HepG2 (cell line): ENCODE measurements at regions not wholly inside any gene's neighbourhood (a gene's known extent, or its start where the extent isn't known, plus 50 kb on each side); places are given as distances from the start of the nearest gene placed in this dataset.

Experiments used
- ATAC-seq: fragments of 200-7000 bp; cut with Tn5 transposase; 3 replicates; pipeline ENCODE4 v1.9.1; 2020; ENCODE audit warnings: mild to moderate bottlenecking, moderate library complexity
- BruUV-seq: library from RNA; stranded (reverse); fragments of 400-500 nt; replicated peaks from 2 replicates; lab custom pipeline; 2021; lab: Mats Ljungman, UMichigan
- CTCF ChIA-PET: fragments of 300-600 bp; formaldehyde crosslinking; extraction: SDS; loops from one replicate; lab custom pipeline; 2021; ENCODE audit warnings: low total read pairs, inconsistent platforms, low intra/inter-chr PET ratio; lab: Yijun Ruan, JAX
- POLR2A ChIA-PET: fragments of 350-600 bp; sonication (Branson Sonifier 250); formaldehyde crosslinking; loops from one replicate; lab custom pipeline; 2020; ENCODE audit warnings: antibody characterized with exemption, inconsistent platforms; lab: Yijun Ruan, JAX
- DNase-seq: peaks from one replicate; pipeline ENCODE4 v3.0.0-alpha.2; 2015; ENCODE audit warnings: low spot score
- FAIRE-seq: peaks from 3 replicates; lab custom pipeline; 2011; peaks lifted over from hg19 to GRCh38; lab: Jason Lieb, UNC
- H2AFZ ChIP-seq: one replicate; pipeline ENCODE4 v1.6.1; 2011; ENCODE audit warnings: low read length, inconsistent platforms
- H3K27ac ChIP-seq: fragments of 300-600 bp; 3 replicates; pipeline ENCODE4 v1.8.0; 2011; ENCODE audit warnings: mixed run types, mild to moderate bottlenecking, mixed read lengths, low read length, inconsistent platforms; ENCODE audit not compliant: insufficient read depth; ENCODE audit errors: extremely low read length
- H3K27me3 ChIP-seq, 2 experiments: fragments of 200-600 bp in 1 of 2; 2 replicates in 1 of 2; 3 replicates in 1 of 2; pipeline versions ENCODE4 v1.6.0 to v1.8.0; 2011; ENCODE audit warnings: low read length in 2 of 2, mild to moderate bottlenecking in 2 of 2, moderate library complexity in 2 of 2, inconsistent platforms in 1 of 2; ENCODE audit not compliant: insufficient read depth in 2 of 2, control insufficient read depth in 1 of 2
- H3K36me3 ChIP-seq, 2 experiments: fragments of 200-600 bp in 1 of 2; replicated peaks in 1 of 2; 2 replicates in 1 of 2; 3 replicates in 1 of 2; pipeline versions ENCODE4 v1.5.1 to v1.8.0; 2011; ENCODE audit warnings: low read length in 2 of 2, inconsistent platforms in 1 of 2; ENCODE audit not compliant: insufficient read depth in 2 of 2, control insufficient read depth in 1 of 2
- H3K4me1 ChIP-seq: 2 replicates; pipeline ENCODE4 v1.5.1; 2012; ENCODE audit warnings: low read length, inconsistent platforms; ENCODE audit not compliant: insufficient read depth
- H3K4me2 ChIP-seq: 2 replicates; pipeline ENCODE4 v1.6.0; 2011; ENCODE audit warnings: low read depth, low read length, inconsistent platforms
- H3K4me3 ChIP-seq, 3 experiments: fragments of 200-600 bp in 1 of 3; sonication (generic), shearing (Covaris generic) in 1 of 3; replicated peaks in 1 of 3; 2 replicates each; pipeline ENCODE4 v1.5.1; 2011 to 2016; ENCODE audit warnings: low read length in 3 of 3, inconsistent platforms in 2 of 3, low read depth in 2 of 3, mild to moderate bottlenecking in 2 of 3, control low read depth in 1 of 3, mixed read lengths in 1 of 3; ENCODE audit not compliant: insufficient read depth in 1 of 3
- H3K79me2 ChIP-seq: one replicate; pipeline ENCODE4 v1.6.1; 2011; ENCODE audit warnings: low read length, inconsistent platforms; ENCODE audit not compliant: insufficient read depth
- H3K9ac ChIP-seq: 2 replicates; pipeline ENCODE4 v1.6.0; 2011; ENCODE audit warnings: mild to moderate bottlenecking, low read depth, low read length, inconsistent platforms; ENCODE audit not compliant: insufficient read depth
- H3K9me3 ChIP-seq: 2 replicates; pipeline ENCODE4 v1.5.1; 2012; ENCODE audit warnings: mild to moderate bottlenecking, low read length
- H4K20me1 ChIP-seq: 2 replicates; pipeline ENCODE4 v1.6.0; 2011; ENCODE audit warnings: inconsistent platforms, mild to moderate bottlenecking, low read length, moderate library complexity; ENCODE audit not compliant: insufficient read depth
- CBX2 ChIP-seq, 2 experiments: fragments of 200-600 bp in 1 of 2; sonication (generic); formaldehyde crosslinking in 1 of 2; IDR thresholded peaks; 2 replicates each; pipeline versions ENCODE4 v1.7.0 to v1.8.1; 2018 to 2022; ENCODE audit warnings: low read depth in 2 of 2, low read length in 1 of 2, mild to moderate bottlenecking in 1 of 2, missing genetic modification reagents in 1 of 2
- DPF2 ChIP-seq: sonication (generic); formaldehyde crosslinking; IDR thresholded peaks from 2 replicates; pipeline ENCODE4 v1.4.0; 2020; ENCODE audit warnings: mild to moderate bottlenecking, low read depth, missing genetic modification reagents, borderline replicate concordance
- FOXJ3 ChIP-seq: sonication (generic); formaldehyde crosslinking; IDR thresholded peaks from 2 replicates; pipeline ENCODE4 v1.4.0; 2020; ENCODE audit warnings: missing genetic modification reagents, mild to moderate bottlenecking, borderline replicate concordance
- MTA3 ChIP-seq: sonication (generic); formaldehyde crosslinking; IDR thresholded peaks from 2 replicates; pipeline ENCODE4 v1.4.0; 2020; ENCODE audit warnings: missing genetic modification reagents
- TIGD3 ChIP-seq: sonication (generic); formaldehyde crosslinking; IDR thresholded peaks from 2 replicates; pipeline ENCODE4 v1.5.1; 2020; ENCODE audit warnings: mild to moderate bottlenecking, missing genetic modification reagents, borderline replicate concordance
- ZBTB2 ChIP-seq: sonication (generic); formaldehyde crosslinking; IDR thresholded peaks from 2 replicates; pipeline ENCODE4 v1.8.0; 2022; ENCODE audit warnings: low read depth, missing genetic modification reagents
- ZNF280B ChIP-seq: sonication (generic); formaldehyde crosslinking; IDR thresholded peaks from 2 replicates; pipeline ENCODE4 v1.5.0; 2020; ENCODE audit warnings: missing genetic modification reagents, mild to moderate bottlenecking, borderline replicate concordance
- ZNF354B ChIP-seq: sonication (generic); formaldehyde crosslinking; IDR thresholded peaks from 2 replicates; pipeline ENCODE4 v1.8.0; 2022; ENCODE audit warnings: mild to moderate bottlenecking, missing genetic modification reagents
- ZNF616 ChIP-seq: sonication (generic); formaldehyde crosslinking; IDR thresholded peaks from 2 replicates; pipeline ENCODE4 v1.5.0; 2020; ENCODE audit warnings: low read depth, mild to moderate bottlenecking, missing genetic modification reagents
- ZNF781 ChIP-seq: sonication (generic); formaldehyde crosslinking; IDR thresholded peaks from 2 replicates; pipeline ENCODE4 v1.5.1; 2020; ENCODE audit warnings: borderline replicate concordance, mild to moderate bottlenecking, missing genetic modification reagents; ENCODE audit errors: not compliant biosample characterization
- WGBS: methylation state at CpG from one replicate; pipeline ENCODE4 v1.1.6; 2017; ENCODE audit warnings: low lambda C conversion rate; 5-methylcytosine and 5-hydroxymethylcytosine counted together
- in situ Hi-C: cut with HindIII; loops from 2 replicates; pipeline ENCODE4 v1.10.0; 2017; ENCODE audit warnings: low pct_unique_long_range_greater_than_20kb; ENCODE audit not compliant: extremely low pct_ligation_motif_present
- intact Hi-C: fragments of 100-400 bp; cut with micrococcal nuclease; formaldehyde crosslinking; loops from one replicate; pipeline ENCODE4 v1.10.0; 2022; ENCODE audit not compliant: unreplicated experiment
- TF ChIP-seq, protein P1 (sequence below): sonication (generic); formaldehyde crosslinking; conservative IDR thresholded peaks from 2 replicates; pipeline ENCODE4 v1.4.0; 2020; ENCODE audit warnings: mild to moderate bottlenecking, missing genetic modification reagents, moderate library complexity
- TF ChIP-seq, protein P2 (sequence below): sonication (generic); formaldehyde crosslinking; IDR thresholded peaks from 2 replicates; pipeline ENCODE4 v1.4.0; 2020; ENCODE audit warnings: mild to moderate bottlenecking, missing genetic modification reagents
- TF ChIP-seq, protein P3 (sequence below): sonication (generic); formaldehyde crosslinking; IDR thresholded peaks from 2 replicates; pipeline ENCODE4 v1.5.1; 2020; ENCODE audit warnings: missing genetic modification reagents, mild to moderate bottlenecking, borderline replicate concordance

- DNase-seq: no peak
- no peak overlapping the region for H2AFZ ChIP-seq
- BruUV-seq: no TSS peak
- no peaks in the 10 kb centered on the region for H3K9me3 ChIP-seq
- ATAC-seq: no peak
- H3K27me3 ChIP-seq: no peaks in the 10 kb centered on the region
- ChIA-PET CTCF (no interaction called here), POLR2A (no interaction called here)
- in situ Hi-C loops (no loop called here), intact Hi-C loops (no loop called here)
- H3K4me2 ChIP-seq: no peak overlapping the region
- no peak overlapping the region for H3K4me3 ChIP-seq
- 83% methylated on average over 1 of the region's 2 CpGs for WGBS
- H4K20me1 ChIP-seq: no peaks in the 10 kb centered on the region
- no peak overlapping the region for H3K27ac ChIP-seq
- FAIRE-seq: no peak
- no peaks in the 10 kb centered on the region for H3K4me1 ChIP-seq
- no peaks in the 10 kb centered on the region for H3K36me3 ChIP-seq
- H3K79me2 ChIP-seq: no peaks in the 10 kb centered on the region
- H3K9ac ChIP-seq: no peak overlapping the region
- TF ChIP-seq ZBTB2 (CRISPR knock-in tag): no peak
- TF ChIP-seq, protein P1, sequence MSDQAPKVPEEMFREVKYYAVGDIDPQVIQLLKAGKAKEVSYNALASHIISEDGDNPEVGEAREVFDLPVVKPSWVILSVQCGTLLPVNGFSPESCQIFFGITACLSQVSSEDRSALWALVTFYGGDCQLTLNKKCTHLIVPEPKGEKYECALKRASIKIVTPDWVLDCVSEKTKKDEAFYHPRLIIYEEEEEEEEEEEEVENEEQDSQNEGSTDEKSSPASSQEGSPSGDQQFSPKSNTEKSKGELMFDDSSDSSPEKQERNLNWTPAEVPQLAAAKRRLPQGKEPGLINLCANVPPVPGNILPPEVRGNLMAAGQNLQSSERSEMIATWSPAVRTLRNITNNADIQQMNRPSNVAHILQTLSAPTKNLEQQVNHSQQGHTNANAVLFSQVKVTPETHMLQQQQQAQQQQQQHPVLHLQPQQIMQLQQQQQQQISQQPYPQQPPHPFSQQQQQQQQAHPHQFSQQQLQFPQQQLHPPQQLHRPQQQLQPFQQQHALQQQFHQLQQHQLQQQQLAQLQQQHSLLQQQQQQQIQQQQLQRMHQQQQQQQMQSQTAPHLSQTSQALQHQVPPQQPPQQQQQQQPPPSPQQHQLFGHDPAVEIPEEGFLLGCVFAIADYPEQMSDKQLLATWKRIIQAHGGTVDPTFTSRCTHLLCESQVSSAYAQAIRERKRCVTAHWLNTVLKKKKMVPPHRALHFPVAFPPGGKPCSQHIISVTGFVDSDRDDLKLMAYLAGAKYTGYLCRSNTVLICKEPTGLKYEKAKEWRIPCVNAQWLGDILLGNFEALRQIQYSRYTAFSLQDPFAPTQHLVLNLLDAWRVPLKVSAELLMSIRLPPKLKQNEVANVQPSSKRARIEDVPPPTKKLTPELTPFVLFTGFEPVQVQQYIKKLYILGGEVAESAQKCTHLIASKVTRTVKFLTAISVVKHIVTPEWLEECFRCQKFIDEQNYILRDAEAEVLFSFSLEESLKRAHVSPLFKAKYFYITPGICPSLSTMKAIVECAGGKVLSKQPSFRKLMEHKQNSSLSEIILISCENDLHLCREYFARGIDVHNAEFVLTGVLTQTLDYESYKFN (CRISPR knock-in tag): no peak
- no peak for TF ChIP-seq MTA3 (CRISPR knock-in tag)
- TF ChIP-seq ZNF616: no peak
- TF ChIP-seq ZNF354B (CRISPR knock-in tag): no peak
- no peak for TF ChIP-seq ZNF781 (CRISPR knock-in tag)
- TF ChIP-seq DPF2 (CRISPR knock-in tag): no peak
- TF ChIP-seq, protein P2, sequence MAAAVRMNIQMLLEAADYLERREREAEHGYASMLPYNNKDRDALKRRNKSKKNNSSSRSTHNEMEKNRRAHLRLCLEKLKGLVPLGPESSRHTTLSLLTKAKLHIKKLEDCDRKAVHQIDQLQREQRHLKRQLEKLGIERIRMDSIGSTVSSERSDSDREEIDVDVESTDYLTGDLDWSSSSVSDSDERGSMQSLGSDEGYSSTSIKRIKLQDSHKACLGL: no peak
- no peak for TF ChIP-seq ZNF280B (CRISPR knock-in tag)
- TF ChIP-seq, protein P3, sequence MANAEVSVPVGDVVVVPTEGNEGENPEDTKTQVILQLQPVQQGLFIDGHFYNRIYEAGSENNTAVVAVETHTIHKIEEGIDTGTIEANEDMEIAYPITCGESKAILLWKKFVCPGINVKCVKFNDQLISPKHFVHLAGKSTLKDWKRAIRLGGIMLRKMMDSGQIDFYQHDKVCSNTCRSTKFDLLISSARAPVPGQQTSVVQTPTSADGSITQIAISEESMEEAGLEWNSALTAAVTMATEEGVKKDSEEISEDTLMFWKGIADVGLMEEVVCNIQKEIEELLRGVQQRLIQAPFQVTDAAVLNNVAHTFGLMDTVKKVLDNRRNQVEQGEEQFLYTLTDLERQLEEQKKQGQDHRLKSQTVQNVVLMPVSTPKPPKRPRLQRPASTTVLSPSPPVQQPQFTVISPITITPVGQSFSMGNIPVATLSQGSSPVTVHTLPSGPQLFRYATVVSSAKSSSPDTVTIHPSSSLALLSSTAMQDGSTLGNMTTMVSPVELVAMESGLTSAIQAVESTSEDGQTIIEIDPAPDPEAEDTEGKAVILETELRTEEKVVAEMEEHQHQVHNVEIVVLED (CRISPR knock-in tag): no peak
- TF ChIP-seq FOXJ3 (CRISPR knock-in tag): no peak
- TF ChIP-seq CBX2 (IDR thresholded peaks at IDR 0.05; ENCODE audit: low read depth, low read length): no peak
- TF ChIP-seq CBX2 (CRISPR knock-in tag; IDR thresholded peaks at IDR 0.05; ENCODE audit: low read depth): no peak
- TF ChIP-seq TIGD3 (CRISPR knock-in tag): no peak
These were observed 529.7 kb upstream of the RPS6KA3 start for GRCh38 chrX:20796450-20796849.
